ENCODE measurements at regions not wholly inside any gene's neighbourhood (a gene's known extent, or its start where the extent isn't known, plus 50 kb on each side); places are given as distances from the start of the nearest gene placed in this dataset.

GRCh38 chr2:4140281-4140970 is 437.1 kb downstream of the DCDC2C start:
- DNase-seq (ENCODE audit: low spot score) (no peak), ATAC-seq (ENCODE audit: insufficient number of reproducible peaks, low FRiP score, low read depth) (no peak)
- no peak overlapping the region for H3K4me3 ChIP-seq
- H3K4me1 ChIP-seq (ENCODE audit: control insufficient read depth in 1 of 2, low read depth in 2 of 2) = no peaks in the 10 kb centered on the region
- H3K36me3 ChIP-seq = no peaks in the 10 kb centered on the region
- H3K27ac ChIP-seq = no peak overlapping the region
- no peaks in the 10 kb centered on the region for H3K9me3 ChIP-seq
- TF ChIP-seq, protein P1, sequence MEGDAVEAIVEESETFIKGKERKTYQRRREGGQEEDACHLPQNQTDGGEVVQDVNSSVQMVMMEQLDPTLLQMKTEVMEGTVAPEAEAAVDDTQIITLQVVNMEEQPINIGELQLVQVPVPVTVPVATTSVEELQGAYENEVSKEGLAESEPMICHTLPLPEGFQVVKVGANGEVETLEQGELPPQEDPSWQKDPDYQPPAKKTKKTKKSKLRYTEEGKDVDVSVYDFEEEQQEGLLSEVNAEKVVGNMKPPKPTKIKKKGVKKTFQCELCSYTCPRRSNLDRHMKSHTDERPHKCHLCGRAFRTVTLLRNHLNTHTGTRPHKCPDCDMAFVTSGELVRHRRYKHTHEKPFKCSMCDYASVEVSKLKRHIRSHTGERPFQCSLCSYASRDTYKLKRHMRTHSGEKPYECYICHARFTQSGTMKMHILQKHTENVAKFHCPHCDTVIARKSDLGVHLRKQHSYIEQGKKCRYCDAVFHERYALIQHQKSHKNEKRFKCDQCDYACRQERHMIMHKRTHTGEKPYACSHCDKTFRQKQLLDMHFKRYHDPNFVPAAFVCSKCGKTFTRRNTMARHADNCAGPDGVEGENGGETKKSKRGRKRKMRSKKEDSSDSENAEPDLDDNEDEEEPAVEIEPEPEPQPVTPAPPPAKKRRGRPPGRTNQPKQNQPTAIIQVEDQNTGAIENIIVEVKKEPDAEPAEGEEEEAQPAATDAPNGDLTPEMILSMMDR (IDR thresholded peaks at IDR 0.05) = no peak
- no peaks in the 10 kb centered on the region for H3K27me3 ChIP-seq (replicated peaks; ENCODE audit: insufficient read depth)

DNA sequence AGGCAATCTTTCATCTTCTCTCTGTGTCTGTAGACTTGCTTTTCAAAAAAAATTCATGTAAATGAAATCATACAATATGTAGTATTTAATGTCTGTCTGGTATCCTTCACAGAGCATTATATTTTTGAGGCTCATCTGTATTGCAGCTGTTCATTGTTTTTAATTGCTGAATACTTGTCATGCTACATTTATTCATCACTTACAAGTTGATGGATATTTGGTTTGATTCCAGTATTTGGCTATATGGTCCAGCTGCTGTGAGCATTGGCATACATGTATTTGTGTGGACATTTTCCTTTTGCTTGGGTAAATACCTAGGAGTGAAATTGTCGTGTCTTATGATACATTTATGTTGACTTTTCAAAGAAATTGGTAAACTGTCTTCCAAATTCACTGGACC is 441.4 kb downstream of the DCDC2C start:
- no peaks in the 10 kb centered on the region for H3K36me3 ChIP-seq
- H3K4me1 ChIP-seq (ENCODE audit: control insufficient read depth in 1 of 2, low read depth in 2 of 2) = no peaks in the 10 kb centered on the region
- H3K9me3 ChIP-seq = no peaks in the 10 kb centered on the region
- TF ChIP-seq, protein P1 (IDR thresholded peaks at IDR 0.05) = no peak
- DNase-seq (ENCODE audit: low spot score) (no peak), ATAC-seq (ENCODE audit: insufficient number of reproducible peaks, low FRiP score, low read depth) (no peak)
- no peaks in the 10 kb centered on the region for H3K27me3 ChIP-seq (replicated peaks; ENCODE audit: insufficient read depth)
- H3K27ac ChIP-seq = no peak overlapping the region
- H3K4me3 ChIP-seq = no peak overlapping the region

- DNase-seq (ENCODE audit: low spot score) (no peak), ATAC-seq (ENCODE audit: insufficient number of reproducible peaks, low FRiP score, low read depth) (no peak)
- TF ChIP-seq, protein P1 (IDR thresholded peaks at IDR 0.05) = no peak
- no peaks in the 10 kb centered on the region for H3K36me3 ChIP-seq
- H3K9me3 ChIP-seq = no peaks in the 10 kb centered on the region
- no peak overlapping the region for H3K27ac ChIP-seq
- H3K4me1 ChIP-seq (ENCODE audit: control insufficient read depth in 1 of 2, low read depth in 2 of 2) = no peaks in the 10 kb centered on the region
- no peak overlapping the region for H3K4me3 ChIP-seq
- H3K27me3 ChIP-seq (replicated peaks; ENCODE audit: insufficient read depth) = no peaks in the 10 kb centered on the region
Measured at GRCh38 chr2:4151521-4151920, 448.1 kb downstream of the DCDC2C start.

GRCh38 chr2:4152051-4152450 is 448.7 kb downstream of the DCDC2C start:
- H3K36me3 ChIP-seq = no peaks in the 10 kb centered on the region
- ATAC-seq (ENCODE audit: insufficient number of reproducible peaks, low FRiP score, low read depth) = no peak
- no peak overlapping the region for H3K4me3 ChIP-seq
- TF ChIP-seq, protein P1 (IDR thresholded peaks at IDR 0.05) = no peak
- H3K9me3 ChIP-seq = no peaks in the 10 kb centered on the region
- H3K27ac ChIP-seq = no peak overlapping the region
- H3K4me1 ChIP-seq (ENCODE audit: control insufficient read depth in 1 of 2, low read depth in 2 of 2) = no peaks in the 10 kb centered on the region
- no peaks in the 10 kb centered on the region for H3K27me3 ChIP-seq (replicated peaks; ENCODE audit: insufficient read depth)
- DNase-seq (ENCODE audit: low spot score) = no peak

DNA sequence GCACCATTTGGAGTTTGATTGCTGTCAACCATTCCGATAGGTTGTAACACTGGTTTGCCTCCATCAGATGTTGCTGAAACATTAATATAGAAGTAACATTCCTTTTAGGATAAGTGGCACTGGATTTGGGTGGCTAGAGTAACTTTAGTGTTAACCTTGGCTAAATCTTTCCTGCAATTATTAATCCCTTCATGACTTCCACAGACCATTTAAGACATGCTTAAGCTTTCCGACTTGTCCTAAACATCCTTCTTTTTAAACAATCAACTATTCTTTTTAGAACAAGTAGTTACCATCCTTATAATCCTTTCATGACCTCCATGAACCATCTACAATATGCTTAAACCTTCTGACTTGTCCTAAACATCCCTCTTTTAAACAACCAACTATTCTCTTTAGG is 465.5 kb downstream of the DCDC2C start:
- TF ChIP-seq, protein P1 (IDR thresholded peaks at IDR 0.05) = no peak
- Histone ChIP-seq H3K27me3 (replicated peaks; ENCODE audit: insufficient read depth) (no peaks in the 10 kb centered on the region), H3K4me3 (no peak overlapping the region), H3K4me1 (ENCODE audit: control insufficient read depth in 1 of 2, low read depth in 2 of 2) (no peaks in the 10 kb centered on the region), H3K36me3 (no peaks in the 10 kb centered on the region), H3K27ac (no peak overlapping the region), H3K9me3 (peaks cover 4% of the 10 kb centered on the region)
- DNase-seq (ENCODE audit: low spot score) = no peak
- no peak for ATAC-seq (ENCODE audit: insufficient number of reproducible peaks, low FRiP score, low read depth)

Data from thoracic aorta (tissue), 2 donors.